Thyroid gland (tissue), 4 donors: ENCODE measurements at regions not wholly inside any gene's neighbourhood (a gene's known extent, or its start where the extent isn't known, plus 50 kb on each side); places are given as distances from the start of the nearest gene placed in this dataset.

Source experiments
- DNase-seq, 2 donors: peaks; one replicate each; pipeline ENCODE4 v3.0.0-alpha.2; 2019
- H3K27ac ChIP-seq, 3 donors: fragments of 200-600 bp; sonication (generic); 1 replicate in 2 of 3; 2 replicates in 1 of 3; pipeline ENCODE4 v1.5.1; 2016 to 2019; ENCODE audit warnings: mild to moderate bottlenecking in 1 of 3, moderate library complexity in 1 of 3
- H3K27me3 ChIP-seq: fragments of 200-600 bp; sonication (generic); one replicate; pipeline ENCODE4 v1.5.1; 2019
- H3K36me3 ChIP-seq, 2 donors: fragments of 200-600 bp; sonication (generic); one replicate each; pipeline ENCODE4 v1.5.1; 2016 to 2019
- H3K4me1 ChIP-seq, 2 donors: fragments of 200-600 bp; sonication (generic); one replicate each; pipeline ENCODE4 v1.5.1; 2017 to 2019
- H3K4me3 ChIP-seq, 3 donors: fragments of 200-600 bp; sonication (generic); replicated peaks in 1 of 3; 1 replicate in 2 of 3; 2 replicates in 1 of 3; pipeline ENCODE4 v1.5.1; 2016; ENCODE audit warnings: mild to moderate bottlenecking in 1 of 3
- H3K9me3 ChIP-seq: fragments of 200-600 bp; sonication (generic); one replicate; pipeline ENCODE4 v1.5.1; 2017
- POLR2A ChIP-seq, 2 donors: fragments of 450-650 bp; IDR thresholded peaks; one replicate each; pipeline ENCODE4 v1.6.1; 2017; ENCODE audit warnings: antibody characterized with exemption in 2 of 2, mild to moderate bottlenecking in 2 of 2, moderate library complexity in 1 of 2
- WGBS, 2 donors: methylation state at CpG; one replicate each; pipeline ENCODE4 v1.1.5; 2017; 5-methylcytosine and 5-hydroxymethylcytosine counted together
- intact Hi-C: fragments of 100-400 bp; cut with DNase I; formaldehyde crosslinking; loops from one replicate; pipeline ENCODE4 v1.15.1; 2023
- TF ChIP-seq, protein P1 (sequence below), 6 experiments: fragments of 200-600 bp in 3 of 6; fragments of 450-650 bp in 3 of 6; sonication (generic) in 3 of 6; IDR thresholded peaks; one replicate each; pipeline ENCODE4 v1.5.1; 2016 to 2019; ENCODE audit warnings: antibody characterized with exemption in 6 of 6, mild to moderate bottlenecking in 2 of 6, inconsistent platforms in 1 of 6, moderate library complexity in 1 of 6

DNA sequence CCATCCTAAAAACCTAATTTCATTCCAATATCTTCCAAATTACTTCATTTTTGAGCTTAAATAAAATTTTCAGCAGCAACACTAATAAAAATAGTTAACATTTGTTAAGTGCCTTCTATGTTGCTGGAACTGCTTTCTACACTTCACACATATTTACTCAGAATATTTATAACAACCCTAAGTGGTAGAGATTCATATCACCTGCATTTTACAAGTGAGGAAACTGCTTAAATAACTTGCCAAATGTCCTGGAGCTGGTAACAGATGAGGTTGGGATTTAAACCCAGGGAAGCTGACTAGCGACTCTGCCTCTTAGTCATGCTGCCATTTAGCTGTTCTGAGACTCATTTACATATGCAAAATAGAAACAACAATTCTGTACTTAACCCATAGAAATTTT lies 86.1 kb upstream of the PBX1 start:
- H3K27me3 ChIP-seq, result no peaks in the 10 kb centered on the region
- intact Hi-C loops, result no loop called here
- TF ChIP-seq, protein P1, sequence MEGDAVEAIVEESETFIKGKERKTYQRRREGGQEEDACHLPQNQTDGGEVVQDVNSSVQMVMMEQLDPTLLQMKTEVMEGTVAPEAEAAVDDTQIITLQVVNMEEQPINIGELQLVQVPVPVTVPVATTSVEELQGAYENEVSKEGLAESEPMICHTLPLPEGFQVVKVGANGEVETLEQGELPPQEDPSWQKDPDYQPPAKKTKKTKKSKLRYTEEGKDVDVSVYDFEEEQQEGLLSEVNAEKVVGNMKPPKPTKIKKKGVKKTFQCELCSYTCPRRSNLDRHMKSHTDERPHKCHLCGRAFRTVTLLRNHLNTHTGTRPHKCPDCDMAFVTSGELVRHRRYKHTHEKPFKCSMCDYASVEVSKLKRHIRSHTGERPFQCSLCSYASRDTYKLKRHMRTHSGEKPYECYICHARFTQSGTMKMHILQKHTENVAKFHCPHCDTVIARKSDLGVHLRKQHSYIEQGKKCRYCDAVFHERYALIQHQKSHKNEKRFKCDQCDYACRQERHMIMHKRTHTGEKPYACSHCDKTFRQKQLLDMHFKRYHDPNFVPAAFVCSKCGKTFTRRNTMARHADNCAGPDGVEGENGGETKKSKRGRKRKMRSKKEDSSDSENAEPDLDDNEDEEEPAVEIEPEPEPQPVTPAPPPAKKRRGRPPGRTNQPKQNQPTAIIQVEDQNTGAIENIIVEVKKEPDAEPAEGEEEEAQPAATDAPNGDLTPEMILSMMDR (IDR thresholded peaks at IDR 0.05), result no peak
- TF ChIP-seq POLR2A (IDR thresholded peaks at IDR 0.05), result no peak

GRCh38 chr1:164473544-164473943 lies 85.4 kb upstream of the PBX1 start:
- H3K36me3 ChIP-seq, result no peaks in the 10 kb centered on the region
- H3K27ac ChIP-seq, result no peak overlapping the region
- no peaks in the 10 kb centered on the region for H3K4me1 ChIP-seq
- DNase-seq, result no peak
- TF ChIP-seq, protein P1 (IDR thresholded peaks at IDR 0.05), result no peak
- no peak for TF ChIP-seq POLR2A (IDR thresholded peaks at IDR 0.05)
- intact Hi-C loops, result no loop called here
- no peaks in the 10 kb centered on the region for H3K27me3 ChIP-seq
- WGBS, 2 donors, result 79 to 88% methylated on average over 3 of the region's 3 CpGs
- no peaks in the 10 kb centered on the region for H3K9me3 ChIP-seq
- no peak overlapping the region for H3K4me3 ChIP-seq

More for the DNA sequence above, 86.1 kb upstream of the PBX1 start:
- Histone ChIP-seq H3K36me3 (no peaks in the 10 kb centered on the region), H3K4me3 (no peak overlapping the region), H3K9me3 (no peaks in the 10 kb centered on the region), H3K27ac (no peak overlapping the region), H3K4me1 (no peaks in the 10 kb centered on the region)
- WGBS, 2 donors, result 67 to 83% methylated on average over 1 of the region's 1 CpG
- DNase-seq, result no peak

DNA sequence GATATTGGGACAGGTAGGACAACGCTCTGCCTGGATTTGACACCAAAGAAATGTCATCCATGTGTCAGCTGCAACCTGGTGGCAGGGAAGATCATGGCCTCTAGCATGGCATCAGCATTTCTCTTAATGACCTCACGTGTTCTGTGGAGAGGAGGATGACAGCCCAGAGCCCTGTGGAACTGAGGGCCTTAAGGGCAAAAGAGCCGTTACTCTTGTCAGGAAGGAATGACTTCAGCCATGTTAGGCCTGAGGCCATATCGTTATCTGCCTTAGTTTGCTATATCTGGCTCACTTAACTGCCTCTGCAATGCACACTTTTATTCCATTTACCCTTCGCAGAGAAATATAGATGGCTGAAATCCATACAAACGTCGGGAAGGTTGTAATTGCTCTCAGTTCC lies 83.2 kb upstream of the PBX1 start:
- TF ChIP-seq POLR2A (IDR thresholded peaks at IDR 0.05), result no peak
- TF ChIP-seq, protein P1 (IDR thresholded peaks at IDR 0.05), result no peak
- Histone ChIP-seq H3K36me3 (no peaks in the 10 kb centered on the region), H3K27ac (no peak overlapping the region), H3K27me3 (no peaks in the 10 kb centered on the region), H3K9me3 (no peaks in the 10 kb centered on the region), H3K4me3 (no peak overlapping the region), H3K4me1 (no peaks in the 10 kb centered on the region)
- WGBS, 2 donors, result 88 to 93% methylated on average over 7 of the region's 7 CpGs
- no peak for DNase-seq
- intact Hi-C loops, result no loop called here

DNA sequence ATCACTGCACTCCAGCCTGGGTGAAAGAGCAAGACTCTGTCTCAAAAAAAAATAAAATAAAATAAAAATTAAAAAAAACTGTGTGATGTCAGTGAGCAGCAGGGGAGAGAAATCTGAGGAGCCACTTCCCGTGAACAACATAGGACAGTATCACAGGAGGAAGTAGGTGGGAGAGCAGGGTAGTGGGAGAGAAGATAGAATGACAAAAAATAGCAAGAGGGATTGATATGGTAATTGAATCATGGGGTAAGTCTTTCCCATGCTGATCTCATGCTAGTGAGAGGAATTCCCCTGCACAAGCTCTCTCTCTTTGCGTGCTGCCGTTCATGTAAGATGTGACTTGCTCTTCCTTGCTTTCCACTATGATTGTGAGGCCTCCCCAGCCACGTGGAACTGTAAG lies 81.6 kb upstream of the PBX1 start:
- Histone ChIP-seq H3K9me3 (no peaks in the 10 kb centered on the region), H3K4me3 (no peak overlapping the region), H3K27me3 (no peaks in the 10 kb centered on the region), H3K4me1 (no peaks in the 10 kb centered on the region), H3K27ac (no peak overlapping the region), H3K36me3 (no peaks in the 10 kb centered on the region)
- DNase-seq, result no peak
- WGBS, 2 donors, result 87 to 94% methylated on average over 4 of the region's 4 CpGs
- TF ChIP-seq POLR2A (IDR thresholded peaks at IDR 0.05), result no peak
- TF ChIP-seq, protein P1 (IDR thresholded peaks at IDR 0.05), result no peak
- intact Hi-C loops, result no loop called here

- WGBS, 2 donors, result 80 to 89% methylated on average over 1 of the region's 1 CpG
- no peak for TF ChIP-seq POLR2A (IDR thresholded peaks at IDR 0.05)
- TF ChIP-seq, protein P1 (IDR thresholded peaks at IDR 0.05), result no peak
- Histone ChIP-seq H3K27ac (no peak overlapping the region), H3K4me1 (no peaks in the 10 kb centered on the region), H3K36me3 (no peaks in the 10 kb centered on the region), H3K9me3 (no peaks in the 10 kb centered on the region), H3K4me3 (no peak overlapping the region), H3K27me3 (no peaks in the 10 kb centered on the region)
- intact Hi-C loops, result no loop called here
- DNase-seq, result no peak
Observed at GRCh38 chr1:164479242-164479641, 79.7 kb upstream of the PBX1 start.
